HCT116 (cell line): ENCODE measurements at regions not wholly inside any gene's neighbourhood (a gene's known extent, or its start where the extent isn't known, plus 50 kb on each side); places are given as distances from the start of the nearest gene placed in this dataset.

Experiments
- ATAC-seq: fragments of 200-7000 bp; cut with Tn5 transposase; 2 replicates; pipeline ENCODE4 v1.9.1; 2020; ENCODE audit warnings: mild to moderate bottlenecking, moderate library complexity
- BruUV-seq: library from RNA; stranded (reverse); fragments of 400-500 nt; replicated peaks from 2 replicates; lab custom pipeline; 2021; lab: Mats Ljungman, UMichigan
- CTCF ChIA-PET: fragments of 300-600 bp; sonication (Branson Sonifier 250); formaldehyde crosslinking; loops from one replicate; lab custom pipeline; 2021; ENCODE audit warnings: antibody characterized with exemption; lab: Charles Lee
- POLR2A ChIA-PET: fragments of 300-600, 350-600 bp; sonication (Branson Sonifier 250); formaldehyde crosslinking; loops from one replicate; lab custom pipeline; 2021; ENCODE audit warnings: antibody characterized with exemption; lab: Charles Lee
- RAD21 ChIA-PET, 2 experiments: fragments of 300-600 bp; sonication (Branson Sonifier 250); formaldehyde crosslinking; loops; one replicate each; lab custom pipeline; 2023; ENCODE audit warnings: low total read pairs in 2 of 2; ENCODE audit not compliant: uncharacterized antibody in 2 of 2, unreplicated experiment in 2 of 2, low non-redundant PET in 1 of 2; lab: Charles Lee
- DNase-seq: peaks from one replicate; pipeline ENCODE4 v3.0.0-alpha.2; 2010; ENCODE audit warnings: low read depth, low spot score
- H2AFZ ChIP-seq: fragments of 200-600 bp; shearing (Covaris generic), sonication (generic); 2 replicates; pipeline ENCODE4 v1.6.1; 2017; ENCODE audit warnings: low read depth, mixed run types, mixed read lengths, antibody characterized with exemption, low read length; ENCODE audit not compliant: poor library complexity, severe bottlenecking
- H3K27ac ChIP-seq: 2 replicates; pipeline ENCODE4 v1.5.1; 2012; ENCODE audit warnings: low read depth, low read length
- H3K27me3 ChIP-seq: fragments of 200-600 bp; sonication (generic); 2 replicates; pipeline ENCODE4 v1.6.1; 2016; ENCODE audit warnings: mixed run types, low read length, mixed read lengths; ENCODE audit not compliant: insufficient read depth
- H3K36me3 ChIP-seq, 2 experiments: fragments of 200-500 bp in 1 of 2; fragments of 200-600 bp in 1 of 2; sonication (Bioruptor generic) in 1 of 2; sonication (generic) in 1 of 2; 2 replicates each; pipeline versions ENCODE4 v1.5.1 to v1.6.1; 2014 to 2016; ENCODE audit warnings: low read length in 2 of 2, inconsistent platforms in 1 of 2, mixed read lengths in 1 of 2, mixed run types in 1 of 2; ENCODE audit not compliant: insufficient read depth in 2 of 2, control insufficient read depth in 1 of 2
- H3K4me1 ChIP-seq, 2 experiments: fragments of 200-600 bp in 1 of 2; sonication (generic) in 1 of 2; 2 replicates each; pipeline versions ENCODE4 v1.5.1 to v1.6.1; 2012 to 2017; ENCODE audit warnings: low read length in 2 of 2, inconsistent platforms in 1 of 2, mild to moderate bottlenecking in 1 of 2, mixed read lengths in 1 of 2, mixed run types in 1 of 2, moderate library complexity in 1 of 2; ENCODE audit not compliant: insufficient read depth in 2 of 2, control insufficient read depth in 1 of 2
- H3K4me2 ChIP-seq: fragments of 200-600 bp; sonication (generic); 2 replicates; pipeline ENCODE4 v1.6.1; 2017; ENCODE audit warnings: mixed run types, low read length, mixed read lengths
- H3K4me3 ChIP-seq, 2 experiments: fragments of 200-600 bp in 1 of 2; sonication (generic) in 1 of 2; replicated peaks in 1 of 2; 2 replicates each; pipeline ENCODE4 v1.5.1; 2011 to 2016; ENCODE audit warnings: low read length in 2 of 2, control low read depth in 1 of 2, low read depth in 1 of 2, mild to moderate bottlenecking in 1 of 2, mixed read lengths in 1 of 2, mixed run types in 1 of 2
- H3K79me2 ChIP-seq: fragments of 200-600 bp; sonication (generic); 2 replicates; pipeline ENCODE4 v1.6.1; 2017; ENCODE audit warnings: mild to moderate bottlenecking, mixed run types, low read length, moderate library complexity, mixed read lengths; ENCODE audit not compliant: insufficient read depth
- H3K9ac ChIP-seq: fragments of 200-600 bp; sonication (generic); 2 replicates; pipeline ENCODE4 v1.6.1; 2016; ENCODE audit warnings: low read length, mixed read lengths
- H3K9me2 ChIP-seq: fragments of 200-600 bp; sonication (generic), shearing (Covaris generic); 2 replicates; pipeline ENCODE4 v1.6.1; 2017; ENCODE audit warnings: mixed run types, mild to moderate bottlenecking, moderate library complexity; ENCODE audit not compliant: insufficient read depth
- H3K9me3 ChIP-seq, 2 experiments: fragments of 200-500 bp in 1 of 2; fragments of 200-600 bp in 1 of 2; sonication (Bioruptor generic) in 1 of 2; sonication (generic) in 1 of 2; 2 replicates each; pipeline ENCODE4 v1.6.1; 2014 to 2017; ENCODE audit warnings: low read length in 2 of 2, mixed read lengths in 2 of 2, inconsistent platforms in 1 of 2, low read depth in 1 of 2, mild to moderate bottlenecking in 1 of 2, mixed run types in 1 of 2, moderate library complexity in 1 of 2; ENCODE audit not compliant: control insufficient read depth in 1 of 2, insufficient read depth in 1 of 2
- H4K20me1 ChIP-seq: fragments of 200-600 bp; sonication (generic), shearing (Covaris generic); 2 replicates; pipeline ENCODE4 v1.6.1; 2017; ENCODE audit warnings: mixed run types, mild to moderate bottlenecking, moderate library complexity; ENCODE audit not compliant: insufficient read depth
- CEBPB ChIP-seq: IDR thresholded peaks from 2 replicates; pipeline ENCODE4 v1.6.1; 2012; ENCODE audit warnings: low read depth
- CTCF ChIP-seq, 3 experiments: fragments of 200-600 bp in 1 of 3; sonication (generic) in 1 of 3; IDR thresholded peaks in 2 of 3; conservative IDR thresholded peaks in 1 of 3; 2 replicates each; pipeline ENCODE4 v1.5.1; 2012 to 2017; ENCODE audit warnings: low read depth in 2 of 3, low read length in 2 of 3, antibody characterized with exemption in 1 of 3, borderline replicate concordance in 1 of 3, control low read depth in 1 of 3, mild to moderate bottlenecking in 1 of 3, mixed read lengths in 1 of 3, mixed run types in 1 of 3, moderate library complexity in 1 of 3; ENCODE audit not compliant: insufficient read depth in 1 of 3
- EGR1 ChIP-seq: IDR thresholded peaks from 2 replicates; pipeline ENCODE4 v1.6.1; 2012; ENCODE audit warnings: low read depth
- ELF1 ChIP-seq: IDR thresholded peaks from 2 replicates; pipeline ENCODE4 v1.6.1; 2012; ENCODE audit warnings: low read depth, borderline replicate concordance
- EZH2 ChIP-seq: fragments of 200-600 bp; sonication (generic); IDR thresholded peaks from 2 replicates; pipeline ENCODE4 v1.6.1; 2017; ENCODE audit warnings: antibody characterized with exemption, mixed run types
- FOSL1 ChIP-seq: IDR thresholded peaks from 2 replicates; pipeline ENCODE4 v1.6.1; 2012; ENCODE audit warnings: low read depth
- JUND ChIP-seq: IDR thresholded peaks from 2 replicates; pipeline ENCODE4 v1.6.1; 2012
- POLR2AphosphoS5 ChIP-seq: IDR thresholded peaks from 2 replicates; pipeline ENCODE4 v1.6.1; 2011; ENCODE audit warnings: mild to moderate bottlenecking, low read depth, low read length, moderate library complexity
- RAD21 ChIP-seq: IDR thresholded peaks from 2 replicates; pipeline ENCODE4 v1.6.1; 2012; ENCODE audit warnings: low read depth, mild to moderate bottlenecking
- REST ChIP-seq: IDR thresholded peaks from 2 replicates; pipeline ENCODE4 v1.6.1; 2012; ENCODE audit warnings: low read depth
- SIN3A ChIP-seq: IDR thresholded peaks from 2 replicates; pipeline ENCODE4 v1.6.1; 2012; ENCODE audit warnings: low read depth
- SP1 ChIP-seq: IDR thresholded peaks from 2 replicates; pipeline ENCODE4 v1.6.1; 2012; ENCODE audit warnings: low read depth
- SRF ChIP-seq: IDR thresholded peaks from 2 replicates; pipeline ENCODE4 v1.6.1; 2012; ENCODE audit warnings: low read depth
- TCF7L2 ChIP-seq: IDR thresholded peaks from 2 replicates; pipeline ENCODE4 v1.7.0; 2011; ENCODE audit warnings: borderline replicate concordance, inconsistent platforms; ENCODE audit not compliant: insufficient read depth, insufficient read length; ENCODE audit errors: extremely low read depth
- YY1 ChIP-seq: IDR thresholded peaks from 2 replicates; pipeline ENCODE4 v1.6.1; 2011; ENCODE audit warnings: low read length, low read depth, moderate library complexity, mild to moderate bottlenecking; ENCODE audit not compliant: insufficient replicate concordance; ENCODE audit errors: extremely low read depth
- ZBTB33 ChIP-seq: IDR thresholded peaks from 2 replicates; pipeline ENCODE4 v1.6.1; 2011; ENCODE audit warnings: mild to moderate bottlenecking, low read length, moderate library complexity; ENCODE audit not compliant: insufficient replicate concordance; ENCODE audit errors: extremely low read depth
- ZFX ChIP-seq: fragments of 450-650 bp; IDR thresholded peaks from 2 replicates; pipeline ENCODE4 v1.6.1; 2017
- ZNF274 ChIP-seq: fragments of 200-500 bp; sonication (Bioruptor generic); IDR thresholded peaks from 2 replicates; pipeline ENCODE4 v1.6.1; 2014; ENCODE audit warnings: mild to moderate bottlenecking, low read depth, low read length, inconsistent platforms
- intact Hi-C: fragments of 100-400 bp; cut with micrococcal nuclease; formaldehyde crosslinking; loops from 2 replicates; pipeline ENCODE4 v1.10.0; 2022

- DNase-seq = no peak
- Histone ChIP-seq H3K4me3 (no peak overlapping the region), H3K36me3 (no peaks in the 10 kb centered on the region), H3K27ac (no peak overlapping the region), H3K9me2 (no peaks in the 10 kb centered on the region), H3K9me3 (no peaks in the 10 kb centered on the region), H3K4me2 (no peak overlapping the region), H3K9ac (no peak overlapping the region), H3K79me2 (no peaks in the 10 kb centered on the region), H4K20me1 (no peaks in the 10 kb centered on the region), H2AFZ (no peak overlapping the region), H3K4me1 (peaks cover 4 to 5% of the 10 kb centered on the region in 2 experiments; a peak in 2 of 4 replicates), H3K27me3 (peaks cover 15% of the 10 kb centered on the region; the same call in 1 of the 2 replicates)
- ChIA-PET CTCF (interaction anchor here (2.7 to 7.0 kb wide), 2 partner anchors 280 to 397 kb away, joined by 7 to 124 read pairs; no protein-coding TSS in a partner anchor), POLR2A (no interaction called here), RAD21 (no interaction called here)
- intact Hi-C loops = no loop called here
- no peak for ATAC-seq
- TF ChIP-seq CTCF (IDR thresholded peaks at IDR 0.05 in 2 of 3, conservative IDR thresholded peaks at IDR 0.05 in 1 of 3; ENCODE audit: borderline replicate concordance in 1 of 3, insufficient read depth in 1 of 3, low read depth in 2 of 3, low read length in 2 of 3) = no peak
- TF ChIP-seq JUND = no peak
- TF ChIP-seq SRF = no peak
- no peak for TF ChIP-seq ZBTB33
- TF ChIP-seq FOSL1 = no peak
- TF ChIP-seq ZFX = no peak
- no peak for TF ChIP-seq REST
- no peak for TF ChIP-seq ELF1
- no peak for TF ChIP-seq TCF7L2
- no peak for TF ChIP-seq YY1
- TF ChIP-seq EZH2 = no peak
- no peak for TF ChIP-seq CEBPB
- no peak for TF ChIP-seq ZNF274
- no peak for TF ChIP-seq SP1
- no peak for TF ChIP-seq EGR1
- no peak for TF ChIP-seq POLR2AphosphoS5
- TF ChIP-seq RAD21 = no peak
- no peak for TF ChIP-seq SIN3A
- BruUV-seq = no TSS peak
Observed at GRCh38 chr11:45374653-45375059, 88.5 kb upstream of the SYT13 start.
